Bronchial epithelial cell (primary cell): ENCODE measurements at regions not wholly inside any gene's neighbourhood (a gene's known extent, or its start where the extent isn't known, plus 50 kb on each side); places are given as distances from the start of the nearest gene placed in this dataset.

Source experiments
- DNase-seq: peaks from one replicate; pipeline ENCODE4 v3.0.0-alpha.2; 2010; ENCODE audit warnings: low read depth
- FAIRE-seq: peaks from 2 replicates; lab custom pipeline; 2011; peaks lifted over from hg19 to GRCh38; lab: Jason Lieb, UNC
- H3K27me3 ChIP-seq: 2 replicates; pipeline ENCODE4 v1.5.1; 2011; ENCODE audit warnings: low read length; ENCODE audit not compliant: control insufficient read depth, insufficient read depth
- H3K36me3 ChIP-seq: 2 replicates; pipeline ENCODE4 v1.5.1; 2011; ENCODE audit warnings: low read length; ENCODE audit not compliant: control insufficient read depth, insufficient read depth
- H3K4me3 ChIP-seq: 2 replicates; pipeline ENCODE4 v1.5.1; 2011; ENCODE audit warnings: mild to moderate bottlenecking, low read depth, low read length, control low read depth
- TF ChIP-seq, protein P1 (sequence below): IDR thresholded peaks from 2 replicates; pipeline ENCODE4 v1.5.1; 2011; ENCODE audit warnings: mild to moderate bottlenecking, moderate library complexity, low read length, control low read depth, inconsistent platforms; ENCODE audit not compliant: insufficient read depth, severe bottlenecking

DNA sequence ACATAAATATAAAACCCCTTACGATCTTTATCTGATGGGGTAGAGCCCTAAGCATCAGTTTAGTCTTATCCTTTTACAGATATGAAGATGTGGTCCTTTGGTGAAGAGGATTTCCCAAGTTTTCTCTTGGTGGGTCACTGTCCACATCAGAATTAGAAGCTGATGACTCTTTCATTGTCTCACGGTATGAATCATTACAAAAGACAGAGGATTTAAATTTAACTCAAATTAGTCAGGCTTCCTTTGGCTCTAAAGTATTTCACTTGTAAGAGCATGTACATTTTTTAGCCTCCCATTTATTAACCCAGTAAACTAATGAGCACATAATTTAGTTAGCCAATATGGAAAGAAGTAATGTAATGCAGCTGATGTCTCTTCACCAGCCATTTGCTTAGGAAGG, 49.9 kb upstream of the TMEM26 start:
- DNase-seq (peak; percentile 84), FAIRE-seq (no peak)
- Histone ChIP-seq H3K27me3 (no peaks in the 10 kb centered on the region), H3K36me3 (no peaks in the 10 kb centered on the region), H3K4me3 (no peak overlapping the region)
- TF ChIP-seq, protein P1, sequence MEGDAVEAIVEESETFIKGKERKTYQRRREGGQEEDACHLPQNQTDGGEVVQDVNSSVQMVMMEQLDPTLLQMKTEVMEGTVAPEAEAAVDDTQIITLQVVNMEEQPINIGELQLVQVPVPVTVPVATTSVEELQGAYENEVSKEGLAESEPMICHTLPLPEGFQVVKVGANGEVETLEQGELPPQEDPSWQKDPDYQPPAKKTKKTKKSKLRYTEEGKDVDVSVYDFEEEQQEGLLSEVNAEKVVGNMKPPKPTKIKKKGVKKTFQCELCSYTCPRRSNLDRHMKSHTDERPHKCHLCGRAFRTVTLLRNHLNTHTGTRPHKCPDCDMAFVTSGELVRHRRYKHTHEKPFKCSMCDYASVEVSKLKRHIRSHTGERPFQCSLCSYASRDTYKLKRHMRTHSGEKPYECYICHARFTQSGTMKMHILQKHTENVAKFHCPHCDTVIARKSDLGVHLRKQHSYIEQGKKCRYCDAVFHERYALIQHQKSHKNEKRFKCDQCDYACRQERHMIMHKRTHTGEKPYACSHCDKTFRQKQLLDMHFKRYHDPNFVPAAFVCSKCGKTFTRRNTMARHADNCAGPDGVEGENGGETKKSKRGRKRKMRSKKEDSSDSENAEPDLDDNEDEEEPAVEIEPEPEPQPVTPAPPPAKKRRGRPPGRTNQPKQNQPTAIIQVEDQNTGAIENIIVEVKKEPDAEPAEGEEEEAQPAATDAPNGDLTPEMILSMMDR, result no peak
